T47D (cell line): ENCODE measurements at regions not wholly inside any gene's neighbourhood (a gene's known extent, or its start where the extent isn't known, plus 50 kb on each side); places are given as distances from the start of the nearest gene placed in this dataset.
"Not testable (repeated sequence)": the region's sequence is repeated elsewhere in the genome, so short reads cannot be mapped to it uniquely, and the experiment has no call there.

ENCODE experiments used
- DNase-seq, 2 experiments: peaks; one replicate each; pipeline versions ENCODE4 v3.0.0 to v3.0.0-alpha.2; 2011 to 2012; ENCODE audit warnings: low read depth in 1 of 2, low spot score in 1 of 2
- JUND ChIP-seq: IDR thresholded peaks from 2 replicates; pipeline ENCODE4 v1.6.1; 2012; ENCODE audit warnings: low read depth
- in situ Hi-C: cut with HindIII; loops from 2 replicates; pipeline ENCODE4 v1.10.0; 2016; ENCODE audit warnings: low sequenced_read_pairs, low pct_unique_long_range_greater_than_20kb

GRCh38 chr6:4250645-4251044, 115.3 kb upstream of the ECI2 start:
- no peak for DNase-seq
- in situ Hi-C loops: no loop called here
- no peak for TF ChIP-seq JUND

- in situ Hi-C loops, DNase-seq: not testable (repeated sequence)
These were observed 108.5 kb upstream of the ECI2 start for GRCh38 chr6:4243832-4244231.

- in situ Hi-C loops: no loop called here
- TF ChIP-seq JUND: no peak
- no peak for DNase-seq
These were observed 107.9 kb upstream of the ECI2 start for GRCh38 chr6:4243237-4243636.

- no peak for DNase-seq
- TF ChIP-seq JUND: no peak
- in situ Hi-C loops: no loop called here
These were observed 107.2 kb upstream of the ECI2 start for GRCh38 chr6:4242601-4243000.

- DNase-seq: peak in 1 of 2 experiments; percentile 38
- in situ Hi-C loops: no loop called here
- TF ChIP-seq JUND: no peak
These were observed 104.8 kb upstream of the ECI2 start for GRCh38 chr6:4240148-4240547.

- DNase-seq: peak in 1 of 2 experiments; percentile 36
- no peak for TF ChIP-seq JUND
- in situ Hi-C loops: no loop called here
These were observed 89.9 kb upstream of the ECI2 start for GRCh38 chr6:4225161-4225872.

GRCh38 chr6:4224067-4224978, 88.9 kb upstream of the ECI2 start:
- TF ChIP-seq JUND: no peak
- no peak for DNase-seq
- in situ Hi-C loops: no loop called here

- no peak for TF ChIP-seq JUND
- DNase-seq: no peak
- in situ Hi-C loops: no loop called here
These were observed 85.2 kb upstream of the ECI2 start for GRCh38 chr6:4220558-4220957.

- DNase-seq, in situ Hi-C loops: not testable (repeated sequence)
These were observed 83.4 kb upstream of the ECI2 start for GRCh38 chr6:4218619-4219317.

- in situ Hi-C loops: no loop called here
- no peak for DNase-seq
- TF ChIP-seq JUND: no peak
These were observed 77.2 kb upstream of the ECI2 start for GRCh38 chr6:4212588-4212987.

GRCh38 chr6:4210629-4211419, 75.4 kb upstream of the ECI2 start:
- peak; percentile 50 to 78 for DNase-seq
- in situ Hi-C loops: no loop called here
- TF ChIP-seq JUND: no peak

GRCh38 chr6:4209196-4209595, 73.8 kb upstream of the ECI2 start:
- in situ Hi-C loops: no loop called here
- no peak for TF ChIP-seq JUND
- DNase-seq: no peak
